NT2/D1 (cell line): ENCODE measurements at regions not wholly inside any gene's neighbourhood (a gene's known extent, or its start where the extent isn't known, plus 50 kb on each side); places are given as distances from the start of the nearest gene placed in this dataset.

Experiments used
- SUZ12 ChIP-seq: IDR thresholded peaks from 2 replicates; pipeline ENCODE4 v1.6.1; 2011; ENCODE audit not compliant: insufficient read length, insufficient read depth; ENCODE audit errors: extremely low read depth
- YY1 ChIP-seq: IDR thresholded peaks from 2 replicates; pipeline ENCODE4 v1.6.1; 2011; ENCODE audit not compliant: insufficient read length, insufficient read depth
- ZNF274 ChIP-seq: IDR thresholded peaks from 2 replicates; pipeline ENCODE4 v1.6.1; 2011; ENCODE audit warnings: mild to moderate bottlenecking, low read depth, low read length

GRCh38 chr10:61223576-61223975 is 229.6 kb downstream of the TMEM26 start:
- TF ChIP-seq ZNF274 = no peak
- no peak for TF ChIP-seq SUZ12
- TF ChIP-seq YY1 = no peak
